Hepatocyte (in vitro differentiated cells): ENCODE measurements at regions not wholly inside any gene's neighbourhood (a gene's known extent, or its start where the extent isn't known, plus 50 kb on each side); places are given as distances from the start of the nearest gene placed in this dataset.
"Not testable (repeated sequence)": the region's sequence is repeated elsewhere in the genome, so short reads cannot be mapped to it uniquely, and the experiment has no call there.

Experiments
- DNase-seq: peaks from one replicate; pipeline ENCODE4 v3.0.0-alpha.2; 2016; ENCODE audit warnings: low spot score
- H2AFZ ChIP-seq: fragments of 200-600 bp; sonication (generic); 2 replicates; pipeline ENCODE4 v1.6.0; 2016; ENCODE audit warnings: antibody characterized with exemption, mild to moderate bottlenecking
- H3K27ac ChIP-seq: fragments of 200-600 bp; sonication (generic); 2 replicates; pipeline ENCODE4 v1.5.1; 2016; ENCODE audit warnings: mild to moderate bottlenecking
- H3K27me3 ChIP-seq: fragments of 200-600 bp; sonication (generic); 2 replicates; pipeline ENCODE4 v1.6.1; 2016
- H3K36me3 ChIP-seq: fragments of 200-600 bp; sonication (generic); replicated peaks from 2 replicates; pipeline ENCODE4 v1.5.1; 2016; ENCODE audit warnings: low read depth; ENCODE audit not compliant: insufficient read depth
- H3K4me1 ChIP-seq: fragments of 200-600 bp; sonication (generic); 2 replicates; pipeline ENCODE4 v1.5.1; 2016; ENCODE audit warnings: mild to moderate bottlenecking, moderate library complexity; ENCODE audit not compliant: insufficient read depth
- H3K4me2 ChIP-seq: fragments of 200-600 bp; sonication (generic); 2 replicates; pipeline ENCODE4 v1.6.0; 2016
- H3K4me3 ChIP-seq: fragments of 200-600 bp; sonication (generic); 2 replicates; pipeline ENCODE4 v1.5.1; 2016; ENCODE audit warnings: mild to moderate bottlenecking
- H3K79me2 ChIP-seq: fragments of 200-600 bp; sonication (generic); 2 replicates; pipeline ENCODE4 v1.6.0; 2017; ENCODE audit warnings: mild to moderate bottlenecking
- H3K9me2 ChIP-seq: fragments of 200-600 bp; sonication (generic); replicated peaks from 2 replicates; pipeline ENCODE4 v1.6.0; 2017; ENCODE audit warnings: mild to moderate bottlenecking; ENCODE audit not compliant: insufficient read depth
- H3K9me3 ChIP-seq: fragments of 200-600 bp; sonication (generic); 2 replicates; pipeline ENCODE4 v1.5.1; 2016; ENCODE audit warnings: low read depth, mild to moderate bottlenecking
- H4K20me1 ChIP-seq: fragments of 200-600 bp; sonication (generic); 2 replicates; pipeline ENCODE4 v1.6.0; 2016; ENCODE audit warnings: mild to moderate bottlenecking; ENCODE audit not compliant: insufficient read depth, poor library complexity, severe bottlenecking
- CTCF ChIP-seq: fragments of 200-600 bp; sonication (generic); IDR thresholded peaks from 2 replicates; pipeline ENCODE4 v1.5.1; 2016; ENCODE audit warnings: antibody characterized with exemption, mild to moderate bottlenecking; ENCODE audit not compliant: poor library complexity
- EZH2 ChIP-seq: fragments of 200-600 bp; sonication (generic); IDR thresholded peaks from 2 replicates; pipeline ENCODE4 v1.6.1; 2016; ENCODE audit warnings: antibody characterized with exemption, mild to moderate bottlenecking, borderline replicate concordance
- EZH2phosphoT487 ChIP-seq: fragments of 200-600 bp; sonication (generic); IDR thresholded peaks from one replicate; pipeline ENCODE4 v1.6.1; 2018; ENCODE audit warnings: antibody characterized with exemption, mild to moderate bottlenecking, low read depth, moderate library complexity; ENCODE audit not compliant: unreplicated experiment, severe bottlenecking
- WGBS: methylation state at CpG from one replicate; pipeline ENCODE4 v1.1.6; 2016; ENCODE audit warnings: low lambda C conversion rate; ENCODE audit errors: missing lambda C conversion rate; 5-methylcytosine and 5-hydroxymethylcytosine counted together

DNA sequence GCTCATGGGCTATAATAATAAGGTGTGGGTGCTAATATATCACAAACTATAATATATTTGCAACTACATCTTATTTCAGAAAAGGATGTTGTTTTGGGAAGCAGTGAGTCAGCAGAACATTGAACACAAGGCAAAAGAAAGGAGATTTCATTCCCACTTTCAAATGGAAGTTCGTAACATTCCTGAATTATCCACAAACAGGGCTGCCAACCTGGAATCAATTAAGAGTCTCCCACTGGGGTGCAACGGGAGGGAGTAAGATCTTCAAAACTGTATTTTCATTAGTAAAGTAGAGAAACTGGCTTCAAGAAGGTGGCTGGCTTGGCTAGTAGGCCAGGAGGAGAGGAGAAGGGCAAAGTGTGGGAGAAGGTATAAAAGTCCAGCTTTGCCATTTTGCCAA lies 479.6 kb downstream of the CNTN3 start:
- Histone ChIP-seq H4K20me1 (no peaks in the 10 kb centered on the region), H3K27ac (no peak overlapping the region), H3K4me1 (no peaks in the 10 kb centered on the region), H3K9me2 (no peaks in the 10 kb centered on the region), H3K36me3 (no peaks in the 10 kb centered on the region), H3K4me2 (no peak overlapping the region), H3K27me3 (no peaks in the 10 kb centered on the region), H3K9me3 (no peaks in the 10 kb centered on the region), H2AFZ (no peak overlapping the region), H3K79me2 (no peaks in the 10 kb centered on the region), H3K4me3 (no peak overlapping the region)
- no peak for DNase-seq
- TF ChIP-seq CTCF (no peak), EZH2phosphoT487 (no peak), EZH2 (no peak)
- WGBS = 68% methylated on average over 2 of the region's 2 CpGs

GRCh38 chr3:74131546-74132328 lies 482.7 kb downstream of the CNTN3 start:
- not testable (repeated sequence) for H3K4me1 ChIP-seq, H3K9me2 ChIP-seq, H2AFZ ChIP-seq, DNase-seq, H3K36me3 ChIP-seq, H3K27ac ChIP-seq, H3K27me3 ChIP-seq, H3K79me2 ChIP-seq, H3K4me3 ChIP-seq, H4K20me1 ChIP-seq, H3K9me3 ChIP-seq, H3K4me2 ChIP-seq
- WGBS = 75% methylated on average over 6 of the region's 6 CpGs

DNA sequence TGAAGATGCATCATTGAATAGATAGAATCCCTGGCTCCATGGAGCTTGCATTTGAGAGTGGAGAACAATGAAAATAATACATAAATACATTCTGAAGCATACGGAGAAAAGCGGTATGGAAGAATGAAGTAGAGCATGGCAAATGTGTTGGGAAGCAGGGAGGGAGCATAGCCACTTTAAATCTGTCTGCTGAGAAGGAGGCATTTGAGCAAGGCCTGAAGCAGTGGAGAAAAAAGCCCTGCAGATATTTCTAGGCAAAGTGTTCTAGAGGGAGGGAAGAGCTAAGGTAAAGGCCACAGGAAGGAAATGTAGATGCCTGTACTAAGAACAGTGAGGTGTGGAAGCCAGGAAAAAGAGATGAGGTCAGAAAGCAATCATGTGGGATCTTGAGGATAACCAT lies 484.8 kb downstream of the CNTN3 start:
- WGBS = 96% methylated on average over 2 of the region's 2 CpGs
- no peak overlapping the region for H3K27ac ChIP-seq
- TF ChIP-seq CTCF (no peak), EZH2phosphoT487 (no peak), EZH2 (no peak)
- DNase-seq = no peak
- H3K36me3 ChIP-seq = no peaks in the 10 kb centered on the region
- no peaks in the 10 kb centered on the region for H4K20me1 ChIP-seq
- no peak overlapping the region for H3K4me3 ChIP-seq
- no peaks in the 10 kb centered on the region for H3K4me1 ChIP-seq
- H3K9me2 ChIP-seq = no peaks in the 10 kb centered on the region
- no peak overlapping the region for H3K4me2 ChIP-seq
- no peaks in the 10 kb centered on the region for H3K27me3 ChIP-seq
- no peaks in the 10 kb centered on the region for H3K79me2 ChIP-seq
- H3K9me3 ChIP-seq = no peaks in the 10 kb centered on the region
- no peak overlapping the region for H2AFZ ChIP-seq

- Histone ChIP-seq H3K4me3 (no peak overlapping the region), H4K20me1 (no peaks in the 10 kb centered on the region), H3K4me2 (no peak overlapping the region), H3K4me1 (no peaks in the 10 kb centered on the region), H3K27me3 (no peaks in the 10 kb centered on the region), H2AFZ (no peak overlapping the region), H3K79me2 (no peaks in the 10 kb centered on the region), H3K9me3 (no peaks in the 10 kb centered on the region), H3K36me3 (no peaks in the 10 kb centered on the region), H3K27ac (no peak overlapping the region), H3K9me2 (no peaks in the 10 kb centered on the region)
- TF ChIP-seq EZH2phosphoT487 = no peak
- TF ChIP-seq EZH2 = no peak
- TF ChIP-seq CTCF = no peak
- 100% methylated on average over 1 of the region's 1 CpG for WGBS
- no peak for DNase-seq
Observed at GRCh38 chr3:74129056-74129455, 485.4 kb downstream of the CNTN3 start.
